Type B pancreatic cell (in vitro differentiated cells): ENCODE measurements at regions not wholly inside any gene's neighbourhood (a gene's known extent, or its start where the extent isn't known, plus 50 kb on each side); places are given as distances from the start of the nearest gene placed in this dataset.

Experiments used
- DNase-seq: peaks from one replicate; pipeline ENCODE4 v3.0.0; 2021; ENCODE audit warnings: mixed read lengths; ENCODE audit not compliant: unreplicated experiment; ENCODE audit errors: extremely low spot score
- H3K27ac Mint-ChIP-seq: 2 replicates; pipeline ENCODE4 v1.8.0; 2021; ENCODE audit warnings: mild to moderate bottlenecking, mixed read lengths
- H3K27me3 Mint-ChIP-seq: 2 replicates; pipeline ENCODE4 v1.8.0; 2021; ENCODE audit warnings: mixed read lengths
- H3K36me3 Mint-ChIP-seq: 2 replicates; pipeline ENCODE4 v1.8.0; 2021; ENCODE audit warnings: mixed read lengths
- H3K4me1 Mint-ChIP-seq: one replicate; pipeline ENCODE4 v1.8.0; 2021; ENCODE audit warnings: mixed read lengths; ENCODE audit not compliant: unreplicated experiment
- H3K4me3 Mint-ChIP-seq: 2 replicates; pipeline ENCODE4 v1.8.0; 2021; ENCODE audit warnings: mild to moderate bottlenecking, mixed read lengths
- H3K9me3 Mint-ChIP-seq: 2 replicates; pipeline ENCODE4 v1.8.0; 2021; ENCODE audit warnings: mixed read lengths
- TF ChIP-seq, protein P1 (sequence below): fragments of 200-600 bp; sonication (generic); conservative IDR thresholded peaks from 2 replicates; pipeline ENCODE4 v1.5.0; 2021; ENCODE audit warnings: antibody characterized with exemption, mild to moderate bottlenecking

DNA sequence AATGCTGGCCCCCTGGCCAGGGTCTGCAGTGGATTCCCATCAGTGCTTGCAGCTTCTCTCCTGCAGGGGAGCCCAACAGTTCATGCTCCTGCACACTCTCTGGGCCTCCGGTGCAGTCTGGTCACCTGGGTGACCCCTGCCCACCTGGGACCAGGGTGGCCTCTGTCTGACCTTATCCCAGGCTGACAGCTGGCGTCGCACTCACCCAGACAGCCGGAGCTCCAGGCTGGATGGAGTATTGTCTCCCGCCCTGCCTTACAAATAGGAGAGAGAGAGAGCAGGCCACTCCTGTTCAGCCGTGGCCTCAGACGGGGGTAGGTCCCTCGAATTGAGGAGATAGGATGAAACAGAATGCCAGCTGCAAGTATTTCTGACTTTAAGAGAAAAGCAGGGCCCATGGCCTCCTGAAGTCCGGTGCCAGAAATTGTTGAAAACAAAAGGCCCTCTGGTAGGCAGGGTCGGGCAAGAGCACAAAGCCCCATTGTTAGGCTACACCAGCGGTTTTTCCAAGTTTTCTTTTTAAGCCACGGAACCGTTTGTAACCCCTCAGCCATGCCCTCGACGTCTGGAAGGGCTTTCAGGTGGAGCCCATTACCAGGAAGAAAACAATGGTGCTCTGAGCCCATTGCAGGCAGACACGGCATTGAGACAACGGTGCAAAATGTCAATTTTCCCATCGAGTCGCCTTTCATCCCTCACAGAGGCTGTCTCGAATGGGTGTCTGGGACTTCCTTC lies 258.4 kb downstream of the BCL11A start:
- Mint-ChIP-seq H3K27ac (no peak overlapping the region), H3K27me3 (no peaks in the 10 kb centered on the region), H3K9me3 (no peaks in the 10 kb centered on the region), H3K36me3 (no peaks in the 10 kb centered on the region), H3K4me3 (no peak overlapping the region), H3K4me1 (peaks cover 22% of the 10 kb centered on the region)
- TF ChIP-seq, protein P1, sequence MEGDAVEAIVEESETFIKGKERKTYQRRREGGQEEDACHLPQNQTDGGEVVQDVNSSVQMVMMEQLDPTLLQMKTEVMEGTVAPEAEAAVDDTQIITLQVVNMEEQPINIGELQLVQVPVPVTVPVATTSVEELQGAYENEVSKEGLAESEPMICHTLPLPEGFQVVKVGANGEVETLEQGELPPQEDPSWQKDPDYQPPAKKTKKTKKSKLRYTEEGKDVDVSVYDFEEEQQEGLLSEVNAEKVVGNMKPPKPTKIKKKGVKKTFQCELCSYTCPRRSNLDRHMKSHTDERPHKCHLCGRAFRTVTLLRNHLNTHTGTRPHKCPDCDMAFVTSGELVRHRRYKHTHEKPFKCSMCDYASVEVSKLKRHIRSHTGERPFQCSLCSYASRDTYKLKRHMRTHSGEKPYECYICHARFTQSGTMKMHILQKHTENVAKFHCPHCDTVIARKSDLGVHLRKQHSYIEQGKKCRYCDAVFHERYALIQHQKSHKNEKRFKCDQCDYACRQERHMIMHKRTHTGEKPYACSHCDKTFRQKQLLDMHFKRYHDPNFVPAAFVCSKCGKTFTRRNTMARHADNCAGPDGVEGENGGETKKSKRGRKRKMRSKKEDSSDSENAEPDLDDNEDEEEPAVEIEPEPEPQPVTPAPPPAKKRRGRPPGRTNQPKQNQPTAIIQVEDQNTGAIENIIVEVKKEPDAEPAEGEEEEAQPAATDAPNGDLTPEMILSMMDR: peak; percentile 51
- DNase-seq: no peak

DNA sequence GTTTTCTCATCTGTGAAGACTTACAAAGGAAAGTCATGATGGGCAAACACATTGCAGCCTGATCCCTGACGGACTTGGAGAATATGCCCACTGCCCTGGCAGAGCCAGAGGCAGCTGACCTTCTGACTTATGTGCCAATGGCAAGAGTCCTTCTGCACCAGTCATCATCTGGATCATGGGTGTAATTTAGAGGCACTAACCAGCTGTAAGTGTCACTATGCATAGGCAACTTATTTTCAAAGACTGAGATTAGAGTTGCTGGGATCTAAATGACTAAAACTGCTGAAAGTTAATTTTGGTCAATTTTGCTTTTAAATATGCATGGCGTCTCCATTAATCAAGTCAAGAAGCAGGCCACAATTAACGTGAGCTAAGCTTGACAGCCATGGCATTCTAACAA lies 261.2 kb downstream of the BCL11A start:
- no peak overlapping the region for H3K27ac Mint-ChIP-seq
- H3K36me3 Mint-ChIP-seq: no peaks in the 10 kb centered on the region
- TF ChIP-seq, protein P1: no peak
- H3K4me3 Mint-ChIP-seq: no peak overlapping the region
- no peak for DNase-seq
- no peaks in the 10 kb centered on the region for H3K9me3 Mint-ChIP-seq
- H3K27me3 Mint-ChIP-seq: no peaks in the 10 kb centered on the region
- peaks cover 20% of the 10 kb centered on the region for H3K4me1 Mint-ChIP-seq

GRCh38 chr2:60290509-60290908 lies 262.9 kb downstream of the BCL11A start:
- DNase-seq: no peak
- Mint-ChIP-seq H3K4me1 (peaks cover 20% of the 10 kb centered on the region), H3K27me3 (no peaks in the 10 kb centered on the region), H3K4me3 (no peak overlapping the region), H3K9me3 (no peaks in the 10 kb centered on the region), H3K27ac (no peak overlapping the region), H3K36me3 (no peaks in the 10 kb centered on the region)
- TF ChIP-seq, protein P1: no peak

GRCh38 chr2:60285626-60286316 lies 267.7 kb downstream of the BCL11A start:
- H3K9me3 Mint-ChIP-seq: no peaks in the 10 kb centered on the region
- no peak overlapping the region for H3K4me3 Mint-ChIP-seq
- H3K27me3 Mint-ChIP-seq: no peaks in the 10 kb centered on the region
- no peaks in the 10 kb centered on the region for H3K36me3 Mint-ChIP-seq
- H3K27ac Mint-ChIP-seq: no peak overlapping the region
- peaks cover 12% of the 10 kb centered on the region for H3K4me1 Mint-ChIP-seq
- TF ChIP-seq, protein P1: no peak
- DNase-seq: no peak

- H3K4me3 Mint-ChIP-seq: no peak overlapping the region
- H3K4me1 Mint-ChIP-seq: peaks cover 4% of the 10 kb centered on the region
- H3K36me3 Mint-ChIP-seq: no peaks in the 10 kb centered on the region
- no peak overlapping the region for H3K27ac Mint-ChIP-seq
- DNase-seq: no peak
- no peaks in the 10 kb centered on the region for H3K9me3 Mint-ChIP-seq
- TF ChIP-seq, protein P1: no peak
- H3K27me3 Mint-ChIP-seq: no peaks in the 10 kb centered on the region
These were observed 269.8 kb downstream of the BCL11A start for GRCh38 chr2:60283626-60284025.
